ENCODE measurements at regions not wholly inside any gene's neighbourhood (a gene's known extent, or its start where the extent isn't known, plus 50 kb on each side); places are given as distances from the start of the nearest gene placed in this dataset.

GRCh38 chr1:228872080-228872479 is 136.8 kb downstream of the RHOU start:
- no peaks in the 10 kb centered on the region for H3K9me3 ChIP-seq
- no peaks in the 10 kb centered on the region for H3K36me3 ChIP-seq
- H3K27me3 ChIP-seq: no peaks in the 10 kb centered on the region
- H3K27ac ChIP-seq: peak overlapping the region in 2 of 4 donors; percentile 27 to 44
- peaks cover 0 to 16% (median 0%) of the 10 kb centered on the region in 4 donors for H3K4me1 ChIP-seq
- 75 to 77% methylated on average over 7 of the region's 7 CpGs for WGBS, 2 donors
- no peak for DNase-seq
- H3K4me3 ChIP-seq: no peak overlapping the region
- intact Hi-C loops (cut with DNase I): no loop called here
- TF ChIP-seq EP300 (IDR thresholded peaks at IDR 0.05) (no peak), CTCF (IDR thresholded peaks at IDR 0.05) (no peak), POLR2AphosphoS5 (IDR thresholded peaks at IDR 0.05) (no peak), POLR2A (IDR thresholded peaks at IDR 0.05) (no peak)

- H3K36me3 ChIP-seq: no peaks in the 10 kb centered on the region
- 84 to 85% methylated on average over 3 of the region's 3 CpGs for WGBS, 2 donors
Measured at GRCh38 chr1:228873709-228874108, 138.4 kb downstream of the RHOU start.

GRCh38 chr1:228875741-228876140 is 140.5 kb downstream of the RHOU start:
- H3K27me3 ChIP-seq: no peaks in the 10 kb centered on the region
- H3K36me3 ChIP-seq: no peaks in the 10 kb centered on the region
- intact Hi-C loops (cut with DNase I): no loop called here
- DNase-seq: no peak
- peak overlapping the region in 1 of 4 donors; percentile 16 for H3K27ac ChIP-seq
- H3K4me1 ChIP-seq: peaks cover 0 to 12% (median 0%) of the 10 kb centered on the region in 4 donors
- no peak overlapping the region for H3K4me3 ChIP-seq
- H3K9me3 ChIP-seq: no peaks in the 10 kb centered on the region
- TF ChIP-seq POLR2A (IDR thresholded peaks at IDR 0.05) (no peak), EP300 (IDR thresholded peaks at IDR 0.05) (no peak), CTCF (IDR thresholded peaks at IDR 0.05) (no peak), POLR2AphosphoS5 (IDR thresholded peaks at IDR 0.05) (no peak)
- 83 to 85% methylated on average over 3 of the region's 3 CpGs for WGBS, 2 donors

More at GRCh38 chr1:228873709-228874108, 138.4 kb downstream of the RHOU start:
- TF ChIP-seq POLR2AphosphoS5 (IDR thresholded peaks at IDR 0.05) (no peak), EP300 (IDR thresholded peaks at IDR 0.05) (no peak), CTCF (IDR thresholded peaks at IDR 0.05) (no peak), POLR2A (IDR thresholded peaks at IDR 0.05) (no peak)
- H3K4me1 ChIP-seq: peaks cover 0 to 12% (median 0%) of the 10 kb centered on the region in 4 donors
- intact Hi-C loops (cut with DNase I): no loop called here
- no peaks in the 10 kb centered on the region for H3K9me3 ChIP-seq
- no peak overlapping the region for H3K27ac ChIP-seq
- H3K27me3 ChIP-seq: no peaks in the 10 kb centered on the region
- DNase-seq: no peak
- no peak overlapping the region for H3K4me3 ChIP-seq

- Histone ChIP-seq H3K36me3 (no peaks in the 10 kb centered on the region), H3K4me3 (no peak overlapping the region), H3K4me1 (peaks cover 0 to 11% (median 0%) of the 10 kb centered on the region in 4 donors), H3K27me3 (no peaks in the 10 kb centered on the region), H3K27ac (peak overlapping the region in 1 of 4 donors; percentile 16), H3K9me3 (no peaks in the 10 kb centered on the region)
- TF ChIP-seq CTCF (IDR thresholded peaks at IDR 0.05) (no peak), POLR2AphosphoS5 (IDR thresholded peaks at IDR 0.05) (no peak), POLR2A (IDR thresholded peaks at IDR 0.05) (no peak), EP300 (IDR thresholded peaks at IDR 0.05) (no peak)
- intact Hi-C loops (cut with DNase I): no loop called here
- no peak for DNase-seq
- WGBS, 2 donors: 77 to 85% methylated on average over 4 of the region's 4 CpGs
Measured at GRCh38 chr1:228876187-228876586, 140.9 kb downstream of the RHOU start.

GRCh38 chr1:228879164-228879563 is 143.9 kb downstream of the RHOU start:
- TF ChIP-seq CTCF (IDR thresholded peaks at IDR 0.05) (no peak), EP300 (IDR thresholded peaks at IDR 0.05) (no peak), POLR2A (IDR thresholded peaks at IDR 0.05) (no peak), POLR2AphosphoS5 (IDR thresholded peaks at IDR 0.05) (no peak)
- no peak overlapping the region for H3K4me3 ChIP-seq
- WGBS, 2 donors: 93 to 96% methylated on average over 2 of the region's 2 CpGs
- no peaks in the 10 kb centered on the region for H3K36me3 ChIP-seq
- H3K27me3 ChIP-seq: no peaks in the 10 kb centered on the region
- no peak for DNase-seq
- intact Hi-C loops (cut with DNase I): no loop called here
- H3K27ac ChIP-seq: no peak overlapping the region
- peaks cover 0 to under 1% (median 0%) of the 10 kb centered on the region in 4 donors for H3K9me3 ChIP-seq
- no peaks in the 10 kb centered on the region for H3K4me1 ChIP-seq

All from sigmoid colon (tissue), 6 donors.